Endothelial cell of umbilical vein (primary cell): ENCODE measurements at regions not wholly inside any gene's neighbourhood (a gene's known extent, or its start where the extent isn't known, plus 50 kb on each side); places are given as distances from the start of the nearest gene placed in this dataset.

Source experiments
- BruUV-seq: library from RNA; stranded (reverse); fragments of 400-500 nt; replicated peaks from 2 replicates; lab custom pipeline; 2021; lab: Mats Ljungman, UMichigan
- CTCF ChIA-PET: fragments of 300-600, 350-600 bp; sonication (Branson Sonifier 250); formaldehyde crosslinking; loops from one replicate; lab custom pipeline; 2021; ENCODE audit warnings: antibody characterized with exemption, inconsistent platforms; lab: Charles Lee
- POLR2A ChIA-PET: fragments of 300-600, 350-600 bp; sonication (Branson Sonifier 250); formaldehyde crosslinking; loops from one replicate; lab custom pipeline; 2021; ENCODE audit warnings: antibody characterized with exemption, inconsistent platforms; lab: Charles Lee
- DNase-seq: peaks from one replicate; pipeline ENCODE4 v3.0.0-alpha.2; 2011; ENCODE audit warnings: low read depth, low spot score
- FAIRE-seq: peaks from 2 replicates; lab custom pipeline; 2011; peaks lifted over from hg19 to GRCh38; lab: Jason Lieb, UNC
- H2AFZ ChIP-seq: 2 replicates; pipeline ENCODE4 v1.6.0; 2012; ENCODE audit warnings: low read depth, low read length, control low read depth, inconsistent platforms
- H3K27ac ChIP-seq: 2 replicates; pipeline ENCODE4 v1.5.1; 2011; ENCODE audit warnings: low read depth, mild to moderate bottlenecking, control low read depth, low read length, moderate library complexity; ENCODE audit not compliant: insufficient read depth
- H3K27me3 ChIP-seq, 2 experiments: 2 replicates each; pipeline versions ENCODE4 v1.6.0 to v1.6.1; 2011; ENCODE audit warnings: low read length in 2 of 2, mixed read lengths in 1 of 2; ENCODE audit not compliant: control insufficient read depth in 2 of 2, insufficient read depth in 2 of 2
- H3K36me3 ChIP-seq, 2 experiments: 2 replicates in 1 of 2; 3 replicates in 1 of 2; pipeline ENCODE4 v1.5.1; 2011; ENCODE audit warnings: low read length in 2 of 2, mild to moderate bottlenecking in 1 of 2, moderate library complexity in 1 of 2; ENCODE audit not compliant: control insufficient read depth in 2 of 2, insufficient read depth in 2 of 2; ENCODE audit errors: extremely low read depth in 1 of 2
- H3K4me1 ChIP-seq: 3 replicates; pipeline ENCODE4 v1.5.1; 2011; ENCODE audit warnings: mild to moderate bottlenecking, low read length; ENCODE audit not compliant: control insufficient read depth, insufficient read depth; ENCODE audit errors: extremely low read depth
- H3K4me2 ChIP-seq: 2 replicates; pipeline ENCODE4 v1.6.1; 2011; ENCODE audit warnings: low read length, control low read depth, mixed read lengths; ENCODE audit not compliant: insufficient read depth
- H3K4me3 ChIP-seq, 3 experiments: fragments of 200-600 bp in 1 of 3; sonication (generic), shearing (Covaris generic) in 1 of 3; replicated peaks in 1 of 3; 2 replicates each; pipeline ENCODE4 v1.5.1; 2011 to 2016; ENCODE audit warnings: control low read depth in 3 of 3, low read length in 3 of 3, mild to moderate bottlenecking in 2 of 3, inconsistent platforms in 1 of 3, low read depth in 1 of 3, moderate library complexity in 1 of 3; ENCODE audit not compliant: insufficient read depth in 1 of 3
- H3K79me2 ChIP-seq: 2 replicates; pipeline ENCODE4 v1.6.0; 2012; ENCODE audit warnings: low read length, inconsistent platforms; ENCODE audit not compliant: control insufficient read depth, insufficient read depth
- H3K9ac ChIP-seq: replicated peaks from 2 replicates; pipeline ENCODE3; 2011; ENCODE audit warnings: low read length, control low read depth; ENCODE audit not compliant: insufficient read depth; ENCODE audit errors: extremely low read depth
- H3K9me1 ChIP-seq: replicated peaks from 3 replicates; pipeline ENCODE4 v1.6.0; 2011; ENCODE audit warnings: mild to moderate bottlenecking, low read length; ENCODE audit not compliant: control insufficient read depth, insufficient read depth; ENCODE audit errors: extremely low read depth
- H3K9me3 ChIP-seq: replicated peaks from 2 replicates; pipeline ENCODE4 v1.5.1; 2012; ENCODE audit warnings: low read length, inconsistent platforms; ENCODE audit not compliant: control insufficient read depth, insufficient read depth
- H4K20me1 ChIP-seq: replicated peaks from 2 replicates; pipeline ENCODE3; 2011; ENCODE audit warnings: mild to moderate bottlenecking, low read length; ENCODE audit not compliant: control insufficient read depth, insufficient read depth; ENCODE audit errors: extremely low read depth
- CTCF ChIP-seq, 2 donors: IDR thresholded peaks; 1 replicate in 1 of 2; 2 replicates in 1 of 2; pipeline ENCODE4 v1.5.1; 2011; ENCODE audit warnings: low read length in 2 of 2, mild to moderate bottlenecking in 2 of 2, moderate library complexity in 2 of 2, control low read depth in 1 of 2, inconsistent platforms in 1 of 2, low read depth in 1 of 2; ENCODE audit not compliant: insufficient read depth in 1 of 2; ENCODE audit errors: extremely low read depth in 1 of 2
- EZH2 ChIP-seq: IDR thresholded peaks from 2 replicates; pipeline ENCODE4 v1.6.1; 2012; ENCODE audit warnings: borderline replicate concordance, low read depth, mild to moderate bottlenecking, moderate library complexity, low read length, inconsistent platforms; ENCODE audit not compliant: severe bottlenecking
- FOS ChIP-seq: IDR thresholded peaks from 2 replicates; pipeline ENCODE4 v1.6.1; 2011; ENCODE audit warnings: mild to moderate bottlenecking, low read length, moderate library complexity, borderline replicate concordance; ENCODE audit not compliant: insufficient read depth
- GATA2 ChIP-seq: IDR thresholded peaks from 2 replicates; pipeline ENCODE4 v1.7.0; 2011; ENCODE audit warnings: low read depth, mild to moderate bottlenecking, moderate library complexity, mixed read lengths, low read length; ENCODE audit not compliant: insufficient read length, insufficient read depth
- JUN ChIP-seq: IDR thresholded peaks from 2 replicates; pipeline ENCODE4 v1.6.1; 2011; ENCODE audit warnings: borderline replicate concordance, low read depth; ENCODE audit not compliant: insufficient read length, insufficient read depth
- MAX ChIP-seq: IDR thresholded peaks from 2 replicates; pipeline ENCODE4 v1.6.1; 2011; ENCODE audit not compliant: insufficient read depth, insufficient read length
- MYC ChIP-seq: IDR thresholded peaks from one replicate; pipeline ENCODE4 v1.6.1; 2011; ENCODE audit warnings: mild to moderate bottlenecking, low read depth, low read length
- POLR2A ChIP-seq: IDR thresholded peaks from 2 replicates; pipeline ENCODE4 v1.6.1; 2012; ENCODE audit warnings: low read depth, mild to moderate bottlenecking, control low read depth, low read length
- POLR2AphosphoS5 ChIP-seq: IDR thresholded peaks from 2 replicates; pipeline ENCODE4 v1.6.1; 2012; ENCODE audit warnings: low read depth, mild to moderate bottlenecking, control low read depth, low read length, moderate library complexity; ENCODE audit not compliant: insufficient read depth
- dilution Hi-C: fragments of 300-500 bp; cut with MboI; formaldehyde crosslinking; loops from one replicate; pipeline ENCODE4 v1.15.0; 2019; ENCODE audit warnings: low sequenced_read_pairs; ENCODE audit not compliant: extremely low pct_ligation_motif_present
- intact Hi-C: fragments of 100-400 bp; cut with micrococcal nuclease; formaldehyde crosslinking; loops from one replicate; pipeline ENCODE4 v1.10.0; 2022

GRCh38 chr12:73465106-73465505 is 1072.5 kb upstream of the ATXN7L3B start:
- H3K4me3 ChIP-seq = no peak overlapping the region
- no peaks in the 10 kb centered on the region for H3K9me1 ChIP-seq
- no peaks in the 10 kb centered on the region for H3K27me3 ChIP-seq
- H3K27ac ChIP-seq = no peak overlapping the region
- TF ChIP-seq MYC (no peak), GATA2 (no peak), POLR2A (no peak), CTCF (IDR thresholded peaks at IDR 0.05; ENCODE audit: extremely low read depth in 1 of 2, insufficient read depth in 1 of 2, low read depth in 1 of 2, low read length in 2 of 2) (no peak), POLR2AphosphoS5 (no peak), MAX (no peak), FOS (no peak), EZH2 (no peak), JUN (no peak)
- H3K4me2 ChIP-seq = no peak overlapping the region
- no peak for FAIRE-seq
- H2AFZ ChIP-seq = no peak overlapping the region
- ChIA-PET CTCF (no interaction called here), POLR2A (no interaction called here)
- dilution Hi-C loops = no loop called here
- H3K9me3 ChIP-seq = peaks cover 3% of the 10 kb centered on the region
- H3K36me3 ChIP-seq = no peaks in the 10 kb centered on the region
- no peaks in the 10 kb centered on the region for H4K20me1 ChIP-seq
- intact Hi-C loops = no loop called here
- DNase-seq = no peak
- H3K4me1 ChIP-seq = no peaks in the 10 kb centered on the region
- BruUV-seq = no TSS peak
- no peak overlapping the region for H3K9ac ChIP-seq
- no peaks in the 10 kb centered on the region for H3K79me2 ChIP-seq
